HG03025 (cell line): ENCODE measurements at regions not wholly inside any gene's neighbourhood (a gene's known extent, or its start where the extent isn't known, plus 50 kb on each side); places are given as distances from the start of the nearest gene placed in this dataset.
"Not testable (repeated sequence)": the region's sequence is repeated elsewhere in the genome, so short reads cannot be mapped to it uniquely, and the experiment has no call there.

ENCODE experiments used
- ATAC-seq: cut with Tn5 transposase; IDR thresholded peaks from one replicate; pipeline ENCODE4 v1.9.1; 2021; ENCODE audit warnings: mild to moderate bottlenecking, moderate library complexity; ENCODE audit not compliant: unreplicated experiment, low FRiP score

GRCh38 chr7:97234494-97234893 is 117.0 kb downstream of the SDHAF3 start:
- not testable (repeated sequence) for ATAC-seq

- ATAC-seq, result no peak
Observed at GRCh38 chr7:97246317-97246716, 128.8 kb downstream of the SDHAF3 start.

- ATAC-seq, result not testable (repeated sequence)
Observed at GRCh38 chr7:97258187-97258586, 140.7 kb downstream of the SDHAF3 start.

GRCh38 chr7:97269741-97270140 is 152.2 kb downstream of the SDHAF3 start:
- no peak for ATAC-seq

- ATAC-seq, result no peak
Observed at GRCh38 chr7:97270280-97270679, 152.8 kb downstream of the SDHAF3 start.

GRCh38 chr7:97271619-97272018 is 154.1 kb downstream of the SDHAF3 start:
- ATAC-seq, result no peak

GRCh38 chr7:97272237-97272975 is 154.9 kb downstream of the SDHAF3 start:
- ATAC-seq, result peak; percentile 88

GRCh38 chr7:97275475-97275874 is 158.0 kb downstream of the SDHAF3 start:
- no peak for ATAC-seq

- ATAC-seq, result no peak
Observed at GRCh38 chr7:97280950-97281349, 163.5 kb downstream of the SDHAF3 start.

DNA sequence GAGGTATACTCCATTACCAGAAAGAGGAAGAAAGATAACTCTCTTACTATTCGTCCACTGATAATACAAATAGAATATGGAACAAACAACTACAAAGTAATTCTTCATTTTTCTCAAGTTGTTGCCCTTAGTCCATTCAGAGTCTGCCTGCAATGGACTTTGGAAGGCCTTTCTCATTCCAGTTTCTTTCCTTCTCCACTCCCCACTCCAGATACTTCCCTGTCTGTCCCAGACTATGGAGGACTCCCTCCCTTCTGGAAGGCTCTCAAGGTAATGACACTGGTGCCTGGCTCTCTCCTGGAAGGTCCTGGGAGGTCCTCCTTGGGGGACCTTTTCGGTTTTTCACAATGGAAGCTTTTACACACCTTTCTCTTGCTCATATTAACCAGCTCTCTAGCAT is 167.8 kb downstream of the SDHAF3 start:
- no peak for ATAC-seq

GRCh38 chr7:97293031-97293430 is 175.5 kb downstream of the SDHAF3 start:
- ATAC-seq, result no peak

- no peak for ATAC-seq
Observed at GRCh38 chr7:97298561-97298960, 181.1 kb downstream of the SDHAF3 start.

DNA sequence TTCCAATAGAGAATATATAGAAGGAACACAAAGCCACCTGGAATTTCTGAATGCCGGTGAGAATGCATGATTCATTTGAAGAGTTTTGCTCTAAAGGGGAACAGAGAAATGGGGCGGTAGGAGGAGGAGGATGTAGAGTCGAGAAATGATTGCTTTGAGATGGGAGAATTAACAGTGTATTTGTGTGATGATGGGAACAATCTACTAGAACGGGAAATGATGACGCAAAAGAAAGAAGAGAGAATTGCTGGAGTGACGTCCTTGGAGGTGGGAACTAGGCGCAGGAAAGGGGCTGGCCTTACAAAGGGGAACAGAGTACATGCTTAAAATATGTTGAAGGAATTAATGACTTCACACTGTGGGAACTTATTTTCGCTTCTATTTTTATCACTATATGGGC is 188.1 kb downstream of the SDHAF3 start:
- ATAC-seq, result no peak

- no peak for ATAC-seq
Observed at GRCh38 chr7:97307521-97308108, 190.1 kb downstream of the SDHAF3 start.

GRCh38 chr7:97313900-97314299 is 196.4 kb downstream of the SDHAF3 start:
- no peak for ATAC-seq

- ATAC-seq, result no peak
Observed at GRCh38 chr7:97317575-97317974, 200.1 kb downstream of the SDHAF3 start.

GRCh38 chr7:97329871-97330270 is 212.4 kb downstream of the SDHAF3 start:
- not testable (repeated sequence) for ATAC-seq

GRCh38 chr7:97337849-97338248 is 220.4 kb downstream of the SDHAF3 start:
- ATAC-seq, result no peak

- no peak for ATAC-seq
Observed at GRCh38 chr7:97342512-97342911, 225.0 kb downstream of the SDHAF3 start.

DNA sequence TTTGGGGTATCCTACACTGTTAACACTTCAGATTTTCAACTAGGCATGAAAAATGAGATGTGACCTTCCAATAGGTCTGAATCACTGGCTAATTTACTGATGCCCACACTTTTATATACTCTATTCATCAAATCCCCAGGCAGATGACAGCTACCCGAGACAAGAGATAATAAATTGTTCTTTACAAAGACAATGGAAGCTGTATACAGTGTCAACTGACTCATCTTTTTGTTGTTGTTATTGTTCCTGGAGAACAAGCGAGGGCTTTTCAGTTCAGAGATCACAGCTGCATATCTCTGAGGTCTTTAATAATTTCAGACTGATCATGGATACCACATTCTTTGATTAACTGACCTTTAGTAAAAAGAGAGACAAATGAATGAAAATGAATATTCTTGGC is 228.9 kb downstream of the SDHAF3 start:
- ATAC-seq, result no peak

DNA sequence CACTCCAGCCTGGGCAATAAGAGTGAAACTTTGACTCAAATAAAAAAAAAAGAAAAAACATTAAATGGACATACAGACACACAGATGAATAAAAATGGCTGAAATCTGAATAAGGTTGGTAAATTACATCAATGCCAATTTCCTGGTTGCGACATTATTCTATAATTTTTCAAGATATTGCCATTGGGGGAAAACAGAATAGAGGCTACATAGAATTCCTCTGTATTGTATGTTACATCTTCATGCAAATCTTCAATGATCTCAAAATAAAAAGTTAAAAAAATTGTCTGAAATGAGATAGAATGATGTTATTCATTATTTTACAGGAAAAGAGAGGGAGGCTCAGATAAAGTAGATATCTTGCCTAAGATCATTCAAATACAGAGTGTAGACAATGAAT is 234.0 kb downstream of the SDHAF3 start:
- ATAC-seq, result no peak

DNA sequence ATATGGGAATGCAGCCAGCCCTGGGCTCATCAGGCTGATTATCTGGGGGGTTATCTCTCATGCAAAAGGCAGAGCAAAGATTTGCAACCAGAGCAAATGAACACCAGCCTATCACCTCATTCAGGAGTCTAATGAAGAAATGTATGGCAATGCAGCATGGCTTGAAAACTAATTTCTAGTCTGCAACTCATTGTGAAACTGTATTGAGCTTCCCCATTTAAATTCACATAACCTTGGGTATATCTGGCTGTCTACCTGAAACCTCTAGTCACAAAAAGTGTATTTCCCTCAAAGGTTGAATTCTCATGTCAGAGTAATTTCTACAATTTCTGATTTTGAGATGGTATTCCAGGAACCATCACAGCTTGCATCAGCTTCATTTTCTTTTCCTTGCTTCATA is 240.0 kb downstream of the SDHAF3 start:
- ATAC-seq, result no peak
